CD4-positive, CD25-positive, alpha-beta regulatory T cell (primary cell): ENCODE measurements at regions not wholly inside any gene's neighbourhood (a gene's known extent, or its start where the extent isn't known, plus 50 kb on each side); places are given as distances from the start of the nearest gene placed in this dataset.
"Not testable (repeated sequence)": the region's sequence is repeated elsewhere in the genome, so short reads cannot be mapped to it uniquely, and the experiment has no call there.

ENCODE experiments used
- ATAC-seq, 2 donors: fragments of 150-1000 bp; cut with Tn5 transposase; one replicate each; pipeline ENCODE4 v1.10.0; 2021; ENCODE audit warnings: low read depth in 2 of 2, moderate number of reproducible peaks in 2 of 2, moderate library complexity in 1 of 2
- DNase-seq, 3 donors: peaks; one replicate each; pipeline versions ENCODE4 v3.0.0 to v3.0.0-alpha.2; 2012 to 2022; ENCODE audit warnings: mixed read lengths in 1 of 3
- H3K27ac ChIP-seq: one replicate; pipeline ENCODE4 v1.7.0; 2013; ENCODE audit warnings: mild to moderate bottlenecking, low read length; ENCODE audit not compliant: insufficient read depth, poor library complexity, severe bottlenecking
- H3K27me3 ChIP-seq: one replicate; pipeline ENCODE4 v1.7.0; 2013; ENCODE audit warnings: low read length; ENCODE audit not compliant: control insufficient read depth, insufficient read depth
- H3K36me3 ChIP-seq: one replicate; pipeline ENCODE4 v1.7.0; 2013; ENCODE audit warnings: mild to moderate bottlenecking, low read length, moderate library complexity; ENCODE audit not compliant: control insufficient read depth, insufficient read depth
- H3K4me1 ChIP-seq: 2 replicates; pipeline ENCODE4 v1.7.0; 2013; ENCODE audit warnings: mild to moderate bottlenecking, low read length; ENCODE audit not compliant: insufficient read depth, control insufficient read depth, poor library complexity, severe bottlenecking
- H3K4me3 ChIP-seq: one replicate; pipeline ENCODE4 v1.7.0; 2013; ENCODE audit warnings: low read depth, mild to moderate bottlenecking, low read length, moderate library complexity
- H3K9me3 ChIP-seq, 2 experiments: 1 replicate in 1 of 2; 2 replicates in 1 of 2; pipeline ENCODE4 v1.7.0; 2013; ENCODE audit warnings: low read length in 2 of 2, mild to moderate bottlenecking in 1 of 2, moderate library complexity in 1 of 2; ENCODE audit not compliant: control insufficient read depth in 2 of 2
- H3K27ac Mint-ChIP-seq, 3 donors: one replicate each; pipeline ENCODE4 v1.8.0; 2020 to 2022; ENCODE audit warnings: mild to moderate bottlenecking in 3 of 3, mixed read lengths in 3 of 3, moderate library complexity in 2 of 3
- H3K27me3 Mint-ChIP-seq: one replicate; pipeline ENCODE4 v1.8.0; 2022; ENCODE audit warnings: mild to moderate bottlenecking, mixed read lengths
- H3K36me3 Mint-ChIP-seq: one replicate; pipeline ENCODE4 v1.8.0; 2020; ENCODE audit warnings: mixed read lengths
- H3K4me1 Mint-ChIP-seq, 4 donors: one replicate each; pipeline ENCODE4 v1.8.0; 2020 to 2022; ENCODE audit warnings: mixed read lengths in 4 of 4, mild to moderate bottlenecking in 1 of 4
- H3K4me3 Mint-ChIP-seq, 4 donors: one replicate each; pipeline ENCODE4 v1.8.0; 2020 to 2022; ENCODE audit warnings: mild to moderate bottlenecking in 4 of 4, mixed read lengths in 4 of 4, moderate library complexity in 3 of 4
- H3K9me3 Mint-ChIP-seq, 7 donors: one replicate each; pipeline ENCODE4 v1.8.0; 2020 to 2022; ENCODE audit warnings: mixed read lengths in 7 of 7, mild to moderate bottlenecking in 3 of 7, moderate library complexity in 2 of 7

- H3K36me3 Mint-ChIP-seq, H3K27ac Mint-ChIP-seq: not testable (repeated sequence)
Measured at GRCh38 chr3:65120156-65120555, 432.4 kb upstream of the ADAMTS9 start.

DNA sequence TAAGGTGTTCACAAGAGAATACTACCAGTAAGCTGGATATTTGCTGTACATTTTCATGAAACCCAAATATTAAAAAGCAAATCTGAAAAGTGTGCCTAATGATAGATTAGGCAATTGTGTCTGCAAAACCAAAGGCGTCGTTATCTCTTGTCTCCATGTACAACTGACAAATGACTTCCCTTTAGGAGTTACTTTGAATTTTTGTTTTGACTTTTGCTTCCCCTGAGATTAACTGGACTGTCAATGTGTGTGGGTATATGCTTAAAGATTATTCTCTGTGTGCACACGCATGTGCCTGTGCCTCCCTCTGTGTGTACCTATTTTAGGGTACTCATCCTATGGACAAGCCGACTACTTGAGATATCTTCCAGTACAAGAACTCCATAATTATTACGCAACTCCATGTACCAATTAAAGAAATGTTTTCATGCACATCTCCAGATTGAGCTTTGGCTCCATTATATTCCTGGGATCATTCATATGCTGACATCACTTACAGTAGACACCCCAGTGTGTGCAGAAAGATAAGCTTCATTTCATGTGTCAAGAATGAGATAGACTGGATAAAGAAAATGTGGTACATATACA lies 431.2 kb upstream of the ADAMTS9 start:
- DNase-seq (no peak), ATAC-seq (no peak)
- no peaks in the 10 kb centered on the region for H3K27me3 Mint-ChIP-seq
- Histone ChIP-seq H3K36me3 (no peaks in the 10 kb centered on the region), H3K4me3 (no peak overlapping the region), H3K27ac (no peak overlapping the region), H3K9me3 (peaks cover 0 to 2% of the 10 kb centered on the region in 2 experiments), H3K4me1 (no peaks in the 10 kb centered on the region), H3K27me3 (no peaks in the 10 kb centered on the region)
- peaks cover 0 to 4% (median 0%) of the 10 kb centered on the region in 4 donors for H3K4me1 Mint-ChIP-seq
- no peak overlapping the region for H3K27ac Mint-ChIP-seq
- H3K9me3 Mint-ChIP-seq, result peaks cover 4 to 29% (median 14%) of the 10 kb centered on the region in 7 donors
- H3K4me3 Mint-ChIP-seq, result no peak overlapping the region
- H3K36me3 Mint-ChIP-seq, result no peaks in the 10 kb centered on the region

More at GRCh38 chr3:65120156-65120555, 432.4 kb upstream of the ADAMTS9 start:
- H3K36me3 ChIP-seq, H3K4me3 Mint-ChIP-seq, DNase-seq, H3K27me3 ChIP-seq, H3K27ac ChIP-seq, H3K4me3 ChIP-seq, ATAC-seq, H3K9me3 ChIP-seq, H3K27me3 Mint-ChIP-seq, H3K4me1 Mint-ChIP-seq, H3K4me1 ChIP-seq: not testable (repeated sequence)
- H3K9me3 Mint-ChIP-seq, result peaks cover 4 to 29% (median 11%) of the 10 kb centered on the region in 7 donors

- Mint-ChIP-seq H3K4me3 (no peak overlapping the region), H3K4me1 (peaks cover 0 to 4% (median 0%) of the 10 kb centered on the region in 4 donors), H3K27me3 (no peaks in the 10 kb centered on the region), H3K9me3 (peaks cover 6 to 14% (median 7%) of the 10 kb centered on the region in 7 donors), H3K27ac (no peak overlapping the region), H3K36me3 (no peaks in the 10 kb centered on the region)
- H3K36me3 ChIP-seq, result no peaks in the 10 kb centered on the region
- DNase-seq (no peak), ATAC-seq (no peak)
- H3K4me3 ChIP-seq, result no peak overlapping the region
- H3K9me3 ChIP-seq, result peaks cover 0 to 2% of the 10 kb centered on the region in 2 experiments
- no peak overlapping the region for H3K27ac ChIP-seq
- H3K4me1 ChIP-seq, result no peaks in the 10 kb centered on the region
- H3K27me3 ChIP-seq, result no peaks in the 10 kb centered on the region
Measured at GRCh38 chr3:65114041-65114440, 426.2 kb upstream of the ADAMTS9 start.

DNA sequence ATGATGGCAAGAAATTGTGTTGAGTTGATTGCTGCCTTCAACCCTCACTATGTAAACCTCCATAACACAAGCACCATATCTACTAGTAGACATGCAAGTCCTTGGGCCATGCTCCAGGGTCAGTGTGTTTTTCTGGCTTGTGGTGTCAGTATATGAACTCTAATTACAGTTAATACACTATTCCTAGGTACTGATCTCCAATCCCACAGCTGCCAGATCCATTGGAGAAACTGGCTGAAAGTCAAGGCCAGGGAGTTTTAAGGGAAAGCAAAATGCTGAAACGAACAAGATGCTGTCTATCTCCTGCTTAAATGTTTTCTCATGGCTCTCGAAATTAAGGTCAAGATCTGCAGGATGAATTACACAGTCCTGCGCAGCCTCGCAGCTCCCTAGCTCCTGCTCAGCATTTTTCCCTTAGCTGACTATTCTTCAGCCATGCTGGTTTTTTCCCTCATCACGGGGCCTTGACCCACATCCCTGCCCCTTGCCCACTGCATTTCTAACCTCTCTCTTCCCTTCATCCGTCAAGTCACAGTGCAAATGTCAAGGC lies 425.0 kb upstream of the ADAMTS9 start:
- no peaks in the 10 kb centered on the region for H3K27me3 Mint-ChIP-seq
- no peak overlapping the region for H3K27ac Mint-ChIP-seq
- peaks cover 2 to 9% (median 4%) of the 10 kb centered on the region in 7 donors for H3K9me3 Mint-ChIP-seq
- no peaks in the 10 kb centered on the region for H3K36me3 ChIP-seq
- H3K4me3 ChIP-seq, result no peak overlapping the region
- H3K27ac ChIP-seq, result no peak overlapping the region
- no peaks in the 10 kb centered on the region for H3K27me3 ChIP-seq
- no peaks in the 10 kb centered on the region for H3K4me1 Mint-ChIP-seq
- H3K4me1 ChIP-seq, result no peaks in the 10 kb centered on the region
- no peak overlapping the region for H3K4me3 Mint-ChIP-seq
- H3K9me3 ChIP-seq, result peaks cover 0 to 2% of the 10 kb centered on the region in 2 experiments
- ATAC-seq, result no peak
- no peak for DNase-seq
- no peaks in the 10 kb centered on the region for H3K36me3 Mint-ChIP-seq

DNA sequence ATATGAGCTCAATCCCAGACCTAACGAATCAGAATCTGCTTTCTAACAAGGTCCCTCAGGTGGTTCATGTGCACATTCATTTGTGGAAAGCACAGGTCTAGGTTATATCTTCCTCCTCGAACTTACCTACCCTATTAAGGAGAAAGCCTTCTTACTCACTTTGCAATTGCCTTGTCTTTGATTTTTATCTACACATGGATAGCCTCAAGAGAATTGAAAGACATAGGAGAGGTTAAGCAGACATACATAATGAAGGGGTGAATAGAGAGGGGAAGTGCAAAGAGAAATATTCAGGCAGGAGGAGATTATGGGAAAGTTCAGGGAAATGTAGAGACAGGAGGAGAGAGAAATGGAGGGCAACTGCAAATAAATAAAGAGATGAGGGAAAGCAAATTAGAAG lies 422.9 kb upstream of the ADAMTS9 start:
- no peak overlapping the region for H3K27ac Mint-ChIP-seq
- no peaks in the 10 kb centered on the region for H3K4me1 ChIP-seq
- no peak overlapping the region for H3K4me3 ChIP-seq
- H3K4me1 Mint-ChIP-seq, result no peaks in the 10 kb centered on the region
- peaks cover 0 to 8% (median 4%) of the 10 kb centered on the region in 7 donors for H3K9me3 Mint-ChIP-seq
- H3K9me3 ChIP-seq, result no peaks in the 10 kb centered on the region
- DNase-seq (no peak), ATAC-seq (no peak)
- H3K27me3 ChIP-seq, result no peaks in the 10 kb centered on the region
- H3K36me3 ChIP-seq, result no peaks in the 10 kb centered on the region
- H3K4me3 Mint-ChIP-seq, result no peak overlapping the region
- no peak overlapping the region for H3K27ac ChIP-seq
- H3K36me3 Mint-ChIP-seq, result no peaks in the 10 kb centered on the region
- H3K27me3 Mint-ChIP-seq, result no peaks in the 10 kb centered on the region

DNA sequence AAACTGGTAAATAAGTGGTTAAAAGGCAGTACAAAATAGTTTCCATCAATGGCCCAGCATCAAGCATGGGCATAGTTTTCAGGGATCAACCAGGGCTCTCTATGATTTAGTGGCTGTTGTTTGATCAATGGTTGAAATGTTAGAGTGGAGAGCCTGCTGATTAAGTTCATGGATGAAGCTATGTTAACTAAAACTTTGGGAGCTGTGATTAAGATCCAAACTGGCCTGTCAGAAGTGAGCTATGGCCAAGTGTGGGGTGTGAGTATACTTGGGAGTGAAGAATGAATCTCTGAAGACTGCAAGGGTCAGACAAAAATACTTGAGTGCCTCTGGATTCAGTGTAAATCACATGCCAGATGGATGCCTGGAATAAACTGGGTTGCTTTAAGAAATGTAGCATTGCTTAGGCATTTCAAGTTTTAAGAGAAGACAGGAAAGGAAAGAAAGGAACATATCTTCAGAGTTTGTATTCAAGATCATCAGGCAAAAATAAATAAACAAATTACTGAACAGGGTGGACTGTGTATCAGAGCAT lies 422.2 kb upstream of the ADAMTS9 start:
- no peaks in the 10 kb centered on the region for H3K4me1 Mint-ChIP-seq

GRCh38 chr3:65107174-65107573 lies 419.4 kb upstream of the ADAMTS9 start:
- H3K27ac Mint-ChIP-seq, result no peak overlapping the region
- H3K36me3 Mint-ChIP-seq, result no peaks in the 10 kb centered on the region
- DNase-seq (no peak), ATAC-seq (no peak)
- no peaks in the 10 kb centered on the region for H3K27me3 ChIP-seq
- no peak overlapping the region for H3K27ac ChIP-seq
- no peak overlapping the region for H3K4me3 Mint-ChIP-seq
- no peaks in the 10 kb centered on the region for H3K36me3 ChIP-seq
- H3K27me3 Mint-ChIP-seq, result no peaks in the 10 kb centered on the region
- H3K9me3 Mint-ChIP-seq, result peaks cover 0 to 6% (median 2%) of the 10 kb centered on the region in 7 donors
- H3K4me3 ChIP-seq, result no peak overlapping the region
- H3K9me3 ChIP-seq, result no peaks in the 10 kb centered on the region
- no peaks in the 10 kb centered on the region for H3K4me1 ChIP-seq
- no peaks in the 10 kb centered on the region for H3K4me1 Mint-ChIP-seq

More for the DNA sequence above, 422.2 kb upstream of the ADAMTS9 start:
- Histone ChIP-seq H3K27me3 (no peaks in the 10 kb centered on the region), H3K36me3 (no peaks in the 10 kb centered on the region), H3K4me3 (no peak overlapping the region), H3K4me1 (no peaks in the 10 kb centered on the region), H3K27ac (no peak overlapping the region), H3K9me3 (no peaks in the 10 kb centered on the region)
- no peak for DNase-seq
- H3K27ac Mint-ChIP-seq, result no peak overlapping the region
- no peaks in the 10 kb centered on the region for H3K27me3 Mint-ChIP-seq
- H3K36me3 Mint-ChIP-seq, result no peaks in the 10 kb centered on the region
- no peak for ATAC-seq
- H3K4me3 Mint-ChIP-seq, result no peak overlapping the region
- H3K9me3 Mint-ChIP-seq, result peaks cover 0 to 9% (median 4%) of the 10 kb centered on the region in 7 donors

DNA sequence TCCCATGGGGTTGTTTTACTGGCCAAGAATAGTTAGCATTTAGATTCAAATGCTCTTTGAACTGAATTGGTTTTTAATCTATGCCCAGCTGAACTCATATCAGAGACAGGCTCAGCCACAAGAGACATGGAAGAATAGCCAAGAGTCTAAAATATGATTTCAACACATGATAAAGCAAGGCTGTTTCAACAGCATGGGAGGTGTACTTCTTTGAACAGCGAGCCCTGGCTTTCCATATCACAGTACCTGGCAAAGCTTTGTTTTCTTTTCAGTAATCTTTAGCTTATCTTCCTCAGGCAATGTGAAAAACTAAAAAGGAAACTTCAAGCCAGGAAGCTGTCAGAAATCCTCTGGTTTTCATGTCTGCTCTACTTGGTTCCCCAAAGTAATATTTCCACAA lies 413.6 kb upstream of the ADAMTS9 start:
- Mint-ChIP-seq H3K4me3 (no peak overlapping the region), H3K36me3 (no peaks in the 10 kb centered on the region), H3K27me3 (no peaks in the 10 kb centered on the region), H3K27ac (no peak overlapping the region), H3K9me3 (peaks cover 0 to 9% (median 3%) of the 10 kb centered on the region in 7 donors), H3K4me1 (no peaks in the 10 kb centered on the region)
- Histone ChIP-seq H3K9me3 (no peaks in the 10 kb centered on the region), H3K4me3 (no peak overlapping the region), H3K27ac (no peak overlapping the region), H3K36me3 (no peaks in the 10 kb centered on the region), H3K4me1 (no peaks in the 10 kb centered on the region), H3K27me3 (no peaks in the 10 kb centered on the region)
- no peak for ATAC-seq
- no peak for DNase-seq
